Naive thymus-derived CD4-positive, alpha-beta T cell (primary cell): ENCODE measurements at regions not wholly inside any gene's neighbourhood (a gene's known extent, or its start where the extent isn't known, plus 50 kb on each side); places are given as distances from the start of the nearest gene placed in this dataset.

ENCODE experiments used
- ATAC-seq: fragments of 150-1000 bp; cut with Tn5 transposase; 2 replicates; pipeline ENCODE4 v1.10.0; 2021; ENCODE audit warnings: mild to moderate bottlenecking, moderate library complexity
- CTCF ChIA-PET: fragments of 350-600 bp; sonication (Branson Sonifier 250); formaldehyde crosslinking; loops from one replicate; lab custom pipeline; 2021; ENCODE audit warnings: antibody characterized with exemption; lab: Charles Lee
- POLR2A ChIA-PET: fragments of 350-600 bp; sonication (Branson Sonifier 250); formaldehyde crosslinking; loops from one replicate; lab custom pipeline; 2021; ENCODE audit warnings: antibody characterized with exemption, inconsistent platforms; lab: Charles Lee
- DNase-seq, 9 donors: peaks; one replicate each; pipeline versions ENCODE4 v3.0.0 to v3.0.0-alpha.2; 2020 to 2022; ENCODE audit warnings: mixed read lengths in 1 of 9
- H3K27ac ChIP-seq: one replicate; pipeline ENCODE4 v1.7.0; 2013; ENCODE audit warnings: mild to moderate bottlenecking, low read depth, low read length, moderate library complexity
- H3K27me3 ChIP-seq, 2 donors: one replicate each; pipeline ENCODE4 v1.7.0; 2013; ENCODE audit warnings: low read length in 2 of 2, mild to moderate bottlenecking in 2 of 2, moderate library complexity in 2 of 2; ENCODE audit not compliant: control insufficient read depth in 2 of 2, insufficient read depth in 2 of 2
- H3K36me3 ChIP-seq, 3 experiments: 1 replicate in 2 of 3; 2 replicates in 1 of 3; pipeline ENCODE4 v1.7.0; 2013; ENCODE audit warnings: low read length in 3 of 3, mild to moderate bottlenecking in 3 of 3, moderate library complexity in 1 of 3; ENCODE audit not compliant: insufficient read depth in 3 of 3, control insufficient read depth in 2 of 3
- H3K4me1 ChIP-seq, 2 donors: one replicate each; pipeline ENCODE4 v1.7.0; 2013; ENCODE audit warnings: low read length in 2 of 2, mild to moderate bottlenecking in 2 of 2, moderate library complexity in 1 of 2; ENCODE audit not compliant: control insufficient read depth in 2 of 2, insufficient read depth in 2 of 2
- H3K4me3 ChIP-seq: 2 replicates; pipeline ENCODE4 v1.7.0; 2013; ENCODE audit warnings: mild to moderate bottlenecking, low read length
- H3K9me3 ChIP-seq, 3 experiments: 1 replicate in 2 of 3; 2 replicates in 1 of 3; pipeline ENCODE4 v1.7.0; 2013; ENCODE audit warnings: low read length in 3 of 3; ENCODE audit not compliant: control insufficient read depth in 2 of 3
- H3K27ac Mint-ChIP-seq, 9 donors: one replicate each; pipeline ENCODE4 v1.8.0; 2020 to 2022; ENCODE audit warnings: mixed read lengths in 9 of 9, mild to moderate bottlenecking in 8 of 9, moderate library complexity in 5 of 9, inconsistent platforms in 2 of 9
- H3K27me3 Mint-ChIP-seq, 5 donors: one replicate each; pipeline ENCODE4 v1.8.0; 2021 to 2022; ENCODE audit warnings: mixed read lengths in 5 of 5, mild to moderate bottlenecking in 1 of 5
- H3K36me3 Mint-ChIP-seq, 5 donors: one replicate each; pipeline ENCODE4 v1.8.0; 2020 to 2022; ENCODE audit warnings: mixed read lengths in 5 of 5, mild to moderate bottlenecking in 3 of 5, inconsistent platforms in 1 of 5
- H3K4me1 Mint-ChIP-seq, 7 donors: one replicate each; pipeline ENCODE4 v1.8.0; 2020 to 2022; ENCODE audit warnings: mixed read lengths in 7 of 7, mild to moderate bottlenecking in 3 of 7, inconsistent platforms in 1 of 7
- H3K4me3 Mint-ChIP-seq, 10 donors: one replicate each; pipeline ENCODE4 v1.8.0; 2020 to 2022; ENCODE audit warnings: mild to moderate bottlenecking in 10 of 10, mixed read lengths in 10 of 10, moderate library complexity in 6 of 10, inconsistent platforms in 2 of 10
- H3K9me3 Mint-ChIP-seq, 11 donors: one replicate each; pipeline ENCODE4 v1.8.0; 2020 to 2022; ENCODE audit warnings: mixed read lengths in 11 of 11, mild to moderate bottlenecking in 4 of 11, inconsistent platforms in 1 of 11, moderate library complexity in 1 of 11
- intact Hi-C, 2 donors: fragments of 100-400 bp; cut with micrococcal nuclease; formaldehyde crosslinking; loops; one replicate each; pipeline ENCODE4 v1.15.1; 2023

DNA sequence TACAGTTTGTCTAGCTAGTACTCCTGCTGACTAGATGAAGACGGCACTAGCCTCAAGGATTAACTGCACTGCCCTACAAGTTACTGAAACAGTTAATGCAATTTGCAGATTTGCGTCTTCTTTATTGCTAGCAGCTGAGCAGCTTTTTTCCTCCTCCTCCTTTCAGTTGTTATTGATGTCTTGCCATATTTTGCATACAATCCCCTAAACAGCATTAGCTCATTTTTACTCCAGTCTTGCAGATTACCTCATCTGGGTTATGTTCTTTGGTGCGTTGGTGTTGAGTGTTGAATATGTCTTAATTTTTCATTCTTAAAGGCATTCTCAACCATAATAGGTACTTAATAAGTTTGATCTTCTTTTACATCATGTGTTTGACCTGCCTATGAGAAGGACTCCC lies 363.4 kb upstream of the LYPLAL1 start:
- DNase-seq (no peak), ATAC-seq (no peak)
- Histone ChIP-seq H3K9me3 (no peaks in the 10 kb centered on the region), H3K27me3 (no peaks in the 10 kb centered on the region), H3K4me3 (no peak overlapping the region), H3K4me1 (no peaks in the 10 kb centered on the region), H3K27ac (no peak overlapping the region), H3K36me3 (no peaks in the 10 kb centered on the region)
- Mint-ChIP-seq H3K36me3 (no peaks in the 10 kb centered on the region), H3K27me3 (no peaks in the 10 kb centered on the region), H3K4me1 (no peaks in the 10 kb centered on the region), H3K4me3 (no peak overlapping the region), H3K27ac (no peak overlapping the region), H3K9me3 (peaks cover 0 to 12% (median 0%) of the 10 kb centered on the region in 11 donors)
- ChIA-PET POLR2A (no interaction called here), CTCF (no interaction called here)
- intact Hi-C loops: no loop called here

DNA sequence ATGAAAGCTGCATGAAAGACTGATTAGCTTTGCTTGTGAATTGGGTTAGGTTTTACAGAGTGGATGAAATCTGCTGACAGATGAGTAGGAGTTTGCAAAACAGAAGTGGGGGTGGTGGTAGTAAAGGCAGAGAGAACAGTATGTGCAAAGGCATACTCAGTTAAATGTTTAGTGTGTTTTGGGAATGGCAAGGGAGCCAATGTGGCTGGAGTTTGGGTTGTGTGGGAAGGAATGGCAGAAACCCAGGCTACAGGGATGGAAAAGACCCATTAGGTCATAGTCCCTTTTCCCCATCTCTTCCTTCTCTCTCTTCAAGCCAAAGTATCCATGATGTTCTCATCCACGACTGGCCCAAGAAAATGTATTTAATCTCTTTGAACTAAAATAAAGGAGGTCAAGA lies 362.2 kb upstream of the LYPLAL1 start:
- DNase-seq (no peak), ATAC-seq (no peak)
- Histone ChIP-seq H3K9me3 (no peaks in the 10 kb centered on the region), H3K4me1 (no peaks in the 10 kb centered on the region), H3K27ac (no peak overlapping the region), H3K27me3 (no peaks in the 10 kb centered on the region), H3K4me3 (no peak overlapping the region), H3K36me3 (no peaks in the 10 kb centered on the region)
- ChIA-PET CTCF (no interaction called here), POLR2A (no interaction called here)
- Mint-ChIP-seq H3K9me3 (peaks cover 0 to 12% (median 0%) of the 10 kb centered on the region in 11 donors), H3K27me3 (no peaks in the 10 kb centered on the region), H3K4me1 (no peaks in the 10 kb centered on the region), H3K4me3 (no peak overlapping the region), H3K27ac (no peak overlapping the region), H3K36me3 (no peaks in the 10 kb centered on the region)
- intact Hi-C loops: no loop called here

DNA sequence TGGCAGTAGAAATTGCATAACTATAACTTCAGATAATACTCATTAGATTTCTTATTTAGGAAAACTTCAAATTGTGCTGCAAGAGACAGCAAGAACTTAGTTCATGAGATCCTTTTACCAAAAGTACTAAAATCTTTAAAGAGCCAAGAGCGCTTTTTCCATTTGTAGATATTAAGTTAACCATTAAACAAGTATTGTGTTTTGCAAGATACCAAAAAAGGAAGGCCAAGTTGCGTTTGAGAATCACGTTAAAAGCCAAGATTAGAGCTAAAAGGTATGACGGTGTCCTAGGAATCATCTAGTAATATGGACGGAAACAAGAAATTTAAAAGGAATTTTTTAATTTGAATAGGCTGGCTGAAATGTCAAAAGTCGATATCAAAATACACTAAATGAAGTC lies 361.3 kb upstream of the LYPLAL1 start:
- CTCF ChIA-PET: no interaction called here
- intact Hi-C loops: no loop called here
- no peak overlapping the region for H3K27ac ChIP-seq

DNA sequence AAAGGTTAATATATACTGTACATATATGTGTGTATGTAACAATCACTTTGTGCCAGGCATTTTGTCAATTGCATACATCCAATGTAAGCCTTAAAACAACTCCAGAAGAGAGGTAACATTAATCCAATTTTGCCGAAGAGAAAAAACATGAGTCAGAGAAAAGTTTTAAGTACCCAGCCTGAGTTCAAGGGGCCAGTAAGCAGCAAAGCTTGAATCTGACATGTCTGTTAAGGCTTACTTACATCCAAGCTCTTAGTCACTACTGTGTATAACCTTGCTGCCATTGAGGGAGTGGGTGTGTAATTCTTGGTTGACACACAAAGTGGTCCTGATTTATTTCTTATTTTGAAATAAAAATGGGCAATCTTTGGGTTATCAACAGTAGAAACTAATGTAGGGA lies 360.4 kb upstream of the LYPLAL1 start:
- Mint-ChIP-seq H3K27me3 (no peaks in the 10 kb centered on the region), H3K4me3 (no peak overlapping the region), H3K4me1 (no peaks in the 10 kb centered on the region), H3K36me3 (no peaks in the 10 kb centered on the region), H3K27ac (no peak overlapping the region), H3K9me3 (peaks cover 0 to 4% (median 0%) of the 10 kb centered on the region in 11 donors)
- ATAC-seq (no peak), DNase-seq (no peak)
- ChIA-PET CTCF (no interaction called here), POLR2A (no interaction called here)
- no peaks in the 10 kb centered on the region for H3K27me3 ChIP-seq
- no peaks in the 10 kb centered on the region for H3K9me3 ChIP-seq
- no peak overlapping the region for H3K4me3 ChIP-seq
- H3K27ac ChIP-seq: no peak overlapping the region
- intact Hi-C loops: no loop called here
- no peaks in the 10 kb centered on the region for H3K4me1 ChIP-seq
- H3K36me3 ChIP-seq: no peaks in the 10 kb centered on the region

More for the DNA sequence above, 361.3 kb upstream of the LYPLAL1 start:
- H3K27me3 Mint-ChIP-seq: no peaks in the 10 kb centered on the region
- no peak overlapping the region for H3K4me3 Mint-ChIP-seq
- Histone ChIP-seq H3K27me3 (no peaks in the 10 kb centered on the region), H3K4me3 (no peak overlapping the region), H3K9me3 (no peaks in the 10 kb centered on the region), H3K36me3 (no peaks in the 10 kb centered on the region), H3K4me1 (no peaks in the 10 kb centered on the region)
- POLR2A ChIA-PET: no interaction called here
- H3K9me3 Mint-ChIP-seq: peaks cover 0 to 6% (median 0%) of the 10 kb centered on the region in 11 donors
- DNase-seq: no peak
- H3K36me3 Mint-ChIP-seq: no peaks in the 10 kb centered on the region
- no peak overlapping the region for H3K27ac Mint-ChIP-seq
- H3K4me1 Mint-ChIP-seq: no peaks in the 10 kb centered on the region
- ATAC-seq: no peak

DNA sequence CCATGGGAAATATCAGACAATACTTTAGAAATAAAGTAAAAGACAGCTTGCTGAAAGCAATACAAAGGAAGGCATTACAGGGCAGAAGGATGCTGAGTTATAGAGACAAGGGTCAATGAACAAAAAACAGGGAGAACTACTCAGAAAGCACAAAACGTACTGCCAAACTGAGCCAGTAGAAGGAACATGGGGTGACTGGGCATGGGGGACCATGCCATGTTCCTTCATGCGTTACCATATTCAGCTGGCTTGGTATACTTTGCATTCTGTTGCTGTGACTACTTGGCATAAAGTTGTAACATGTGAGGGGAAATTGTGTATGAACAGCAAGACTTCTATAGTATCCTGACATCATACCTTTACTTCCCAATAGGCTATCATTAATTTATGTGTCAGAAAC lies 358.6 kb upstream of the LYPLAL1 start:
- H3K27me3 Mint-ChIP-seq: no peaks in the 10 kb centered on the region
- H3K4me1 ChIP-seq: no peaks in the 10 kb centered on the region
- H3K4me1 Mint-ChIP-seq: no peaks in the 10 kb centered on the region
- intact Hi-C loops: no loop called here
- no peaks in the 10 kb centered on the region for H3K9me3 ChIP-seq
- no peak overlapping the region for H3K4me3 Mint-ChIP-seq
- no peaks in the 10 kb centered on the region for H3K36me3 Mint-ChIP-seq
- no peak overlapping the region for H3K27ac Mint-ChIP-seq
- no peak overlapping the region for H3K27ac ChIP-seq
- CTCF ChIA-PET: no interaction called here
- H3K27me3 ChIP-seq: no peaks in the 10 kb centered on the region
- H3K9me3 Mint-ChIP-seq: peaks cover 0 to 3% (median 0%) of the 10 kb centered on the region in 11 donors
- no peak for ATAC-seq
- no peaks in the 10 kb centered on the region for H3K36me3 ChIP-seq
- no peak for DNase-seq
- POLR2A ChIA-PET: no interaction called here
- no peak overlapping the region for H3K4me3 ChIP-seq

DNA sequence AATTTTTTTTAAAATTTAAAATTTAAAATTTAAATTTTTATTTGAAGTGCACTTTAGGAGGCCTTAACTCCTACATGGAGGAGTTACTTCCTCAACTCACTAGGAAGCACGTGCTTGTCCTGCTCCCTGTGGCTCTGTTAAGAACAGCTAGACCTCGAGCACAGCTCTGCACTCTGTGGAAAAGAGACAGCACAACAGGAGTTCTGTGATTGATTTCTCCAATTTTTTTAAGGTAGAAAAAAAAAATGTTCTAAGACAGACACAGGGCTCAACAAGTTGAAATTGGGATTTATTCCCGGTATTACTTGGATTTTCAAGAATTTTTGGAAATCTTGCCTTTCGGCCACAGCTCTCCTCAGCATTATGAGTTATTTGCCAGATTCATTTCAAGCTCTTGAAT lies 356.6 kb upstream of the LYPLAL1 start:
- Histone ChIP-seq H3K27ac (no peak overlapping the region), H3K4me3 (no peak overlapping the region), H3K9me3 (no peaks in the 10 kb centered on the region), H3K27me3 (no peaks in the 10 kb centered on the region), H3K4me1 (no peaks in the 10 kb centered on the region), H3K36me3 (no peaks in the 10 kb centered on the region)
- POLR2A ChIA-PET: interaction anchor here (0.6 kb wide), 1 partner anchor 12 kb away, joined by 3 read pairs; no protein-coding TSS in a partner anchor
- H3K36me3 Mint-ChIP-seq: no peaks in the 10 kb centered on the region
- no peak for ATAC-seq
- CTCF ChIA-PET: no interaction called here
- intact Hi-C loops: no loop called here
- H3K4me1 Mint-ChIP-seq: no peaks in the 10 kb centered on the region
- no peak overlapping the region for H3K4me3 Mint-ChIP-seq
- no peak overlapping the region for H3K27ac Mint-ChIP-seq
- H3K27me3 Mint-ChIP-seq: no peaks in the 10 kb centered on the region
- peaks cover 0 to 6% (median 0%) of the 10 kb centered on the region in 11 donors for H3K9me3 Mint-ChIP-seq
- no peak for DNase-seq

DNA sequence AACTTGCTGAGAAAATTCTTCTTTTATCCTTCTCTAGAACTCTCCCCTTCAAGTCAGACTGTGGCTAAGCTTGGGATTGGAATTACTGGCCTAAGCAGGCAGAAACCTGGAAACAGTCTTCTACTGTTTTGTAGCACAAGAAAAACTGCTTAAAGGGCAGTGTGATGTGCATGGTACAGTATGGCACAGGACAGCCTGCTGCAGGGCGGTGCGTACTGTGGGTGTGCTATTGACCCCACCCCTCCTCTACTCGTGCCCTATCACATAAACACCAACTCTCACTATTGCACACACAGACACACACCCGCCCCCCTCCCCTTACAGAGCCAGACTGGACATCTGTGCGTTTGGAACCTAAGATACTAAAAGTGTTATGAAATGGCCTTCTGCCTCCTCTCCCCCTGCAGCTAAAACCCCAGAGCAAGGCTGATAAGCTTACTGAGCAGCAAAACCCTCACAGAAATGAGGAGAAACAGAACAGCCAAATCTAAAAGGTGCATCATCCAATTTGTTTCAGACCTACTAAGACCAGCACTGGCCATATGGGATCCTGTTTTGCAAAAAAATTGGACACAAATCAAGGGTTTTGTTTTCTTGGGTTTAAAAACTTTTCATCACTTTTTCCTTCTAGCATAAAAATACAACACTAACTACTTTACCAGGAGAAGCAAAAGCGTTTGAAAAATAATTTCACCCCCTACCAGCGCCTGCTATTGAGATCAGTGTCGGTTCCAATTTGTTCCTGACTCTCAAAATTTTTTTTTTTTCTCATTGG lies 355.8 kb upstream of the LYPLAL1 start:
- CTCF ChIA-PET: interaction anchor here (0.6 kb wide), 1 partner anchor 16 kb away, joined by 9 read pairs; no protein-coding TSS in a partner anchor

More for the DNA sequence above, 355.8 kb upstream of the LYPLAL1 start:
- DNase-seq (no peak), ATAC-seq (no peak)
- H3K36me3 Mint-ChIP-seq: no peaks in the 10 kb centered on the region
- no peaks in the 10 kb centered on the region for H3K27me3 Mint-ChIP-seq
- no peaks in the 10 kb centered on the region for H3K4me1 Mint-ChIP-seq
- Histone ChIP-seq H3K9me3 (no peaks in the 10 kb centered on the region), H3K4me3 (no peak overlapping the region), H3K4me1 (no peaks in the 10 kb centered on the region), H3K36me3 (no peaks in the 10 kb centered on the region), H3K27ac (no peak overlapping the region), H3K27me3 (no peaks in the 10 kb centered on the region)
- peaks cover 0 to 6% (median 0%) of the 10 kb centered on the region in 11 donors for H3K9me3 Mint-ChIP-seq
- no peak overlapping the region for H3K27ac Mint-ChIP-seq
- intact Hi-C loops: no loop called here
- no peak overlapping the region for H3K4me3 Mint-ChIP-seq
- POLR2A ChIA-PET: no interaction called here
